Fibroblast of lung (primary cell): ENCODE measurements at regions not wholly inside any gene's neighbourhood (a gene's known extent, or its start where the extent isn't known, plus 50 kb on each side); places are given as distances from the start of the nearest gene placed in this dataset.

ENCODE experiments used
- DNase-seq, 2 donors: peaks; one replicate each; pipeline versions ENCODE4 v3.0.0 to v3.0.0-alpha.2; 2010; ENCODE audit warnings: low read depth in 2 of 2
- H2AFZ ChIP-seq: 2 replicates; pipeline ENCODE4 v1.5.1; 2012; ENCODE audit warnings: low read length, control low read depth, inconsistent platforms
- H3K27ac ChIP-seq: 2 replicates; pipeline ENCODE4 v1.5.1; 2011; ENCODE audit warnings: low read length, control low read depth; ENCODE audit not compliant: insufficient read depth
- H3K27me3 ChIP-seq: 2 replicates; pipeline ENCODE4 v1.5.1; 2011; ENCODE audit warnings: mild to moderate bottlenecking, low read length; ENCODE audit not compliant: control insufficient read depth, insufficient read depth
- H3K36me3 ChIP-seq: 2 replicates; pipeline ENCODE4 v1.5.1; 2011; ENCODE audit warnings: low read length; ENCODE audit not compliant: control insufficient read depth, insufficient read depth
- H3K4me1 ChIP-seq: 2 replicates; pipeline ENCODE4 v1.5.1; 2011; ENCODE audit warnings: low read length; ENCODE audit not compliant: control insufficient read depth, insufficient read depth; ENCODE audit errors: extremely low read depth
- H3K4me2 ChIP-seq: 2 replicates; pipeline ENCODE4 v1.5.1; 2011; ENCODE audit warnings: low read length, control low read depth; ENCODE audit not compliant: insufficient read depth; ENCODE audit errors: extremely low read depth
- H3K4me3 ChIP-seq, 4 experiments: fragments of 200-600 bp in 1 of 4; sonication (generic) in 1 of 4; replicated peaks in 1 of 4; 2 replicates each; pipeline ENCODE4 v1.5.1; 2011 to 2016; ENCODE audit warnings: low read length in 4 of 4, low read depth in 3 of 4, mild to moderate bottlenecking in 3 of 4, control low read depth in 2 of 4, inconsistent platforms in 1 of 4, mixed read lengths in 1 of 4; ENCODE audit not compliant: insufficient read depth in 1 of 4; ENCODE audit errors: control extremely low read depth in 1 of 4
- H3K79me2 ChIP-seq: 2 replicates; pipeline ENCODE4 v1.5.1; 2012; ENCODE audit warnings: mild to moderate bottlenecking, low read length, inconsistent platforms; ENCODE audit not compliant: control insufficient read depth, insufficient read depth
- H3K9ac ChIP-seq: 2 replicates; pipeline ENCODE4 v1.5.1; 2011; ENCODE audit warnings: mild to moderate bottlenecking, low read length, control low read depth; ENCODE audit not compliant: insufficient read depth
- H3K9me3 ChIP-seq: 2 replicates; pipeline ENCODE4 v1.5.1; 2012; ENCODE audit warnings: low read depth, low read length; ENCODE audit not compliant: control insufficient read depth, insufficient read depth
- H4K20me1 ChIP-seq: 2 replicates; pipeline ENCODE4 v1.5.1; 2011; ENCODE audit warnings: low read length; ENCODE audit not compliant: control insufficient read depth, insufficient read depth; ENCODE audit errors: extremely low read depth
- EZH2 ChIP-seq: IDR thresholded peaks from 2 replicates; pipeline ENCODE4 v1.5.1; 2012; ENCODE audit warnings: low read length, control low read depth, mild to moderate bottlenecking; ENCODE audit errors: missing control alignments
- TF ChIP-seq, protein P1 (sequence below), 2 donors: IDR thresholded peaks in 1 of 2; conservative IDR thresholded peaks in 1 of 2; 1 replicate in 1 of 2; 2 replicates in 1 of 2; pipeline ENCODE4 v1.5.1; 2011 to 2012; ENCODE audit warnings: low read length in 2 of 2, control low read depth in 1 of 2, inconsistent platforms in 1 of 2, low read depth in 1 of 2, mild to moderate bottlenecking in 1 of 2

DNA sequence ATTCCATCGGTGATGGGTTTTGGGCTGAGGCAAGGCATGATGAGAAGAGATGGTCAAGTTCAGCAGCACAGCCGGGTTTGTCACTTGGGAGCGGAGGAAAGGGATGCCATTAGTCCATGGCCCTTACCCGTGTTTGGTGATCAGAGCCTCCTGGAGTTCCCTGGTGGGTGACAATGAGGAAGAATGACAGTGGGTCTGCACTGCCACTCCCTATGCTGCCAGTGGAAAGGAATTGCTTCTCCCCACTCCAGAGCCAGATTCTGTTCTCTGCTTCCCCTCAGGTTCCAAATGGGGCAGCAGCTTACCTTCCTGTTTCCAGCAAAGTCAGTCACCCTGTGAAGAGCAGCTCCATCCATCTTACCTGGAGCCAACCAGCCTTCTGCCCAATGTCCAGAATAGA is 393.1 kb downstream of the PTPRU start:
- H3K4me2 ChIP-seq, result no peak overlapping the region
- no peaks in the 10 kb centered on the region for H4K20me1 ChIP-seq
- H3K79me2 ChIP-seq, result no peaks in the 10 kb centered on the region
- DNase-seq, result no peak
- no peak overlapping the region for H3K4me3 ChIP-seq
- H3K27me3 ChIP-seq, result no peaks in the 10 kb centered on the region
- H3K36me3 ChIP-seq, result no peaks in the 10 kb centered on the region
- no peaks in the 10 kb centered on the region for H3K4me1 ChIP-seq
- H3K9ac ChIP-seq, result no peak overlapping the region
- H3K9me3 ChIP-seq, result no peaks in the 10 kb centered on the region
- H3K27ac ChIP-seq, result no peak overlapping the region
- no peak for TF ChIP-seq EZH2
- TF ChIP-seq, protein P1, sequence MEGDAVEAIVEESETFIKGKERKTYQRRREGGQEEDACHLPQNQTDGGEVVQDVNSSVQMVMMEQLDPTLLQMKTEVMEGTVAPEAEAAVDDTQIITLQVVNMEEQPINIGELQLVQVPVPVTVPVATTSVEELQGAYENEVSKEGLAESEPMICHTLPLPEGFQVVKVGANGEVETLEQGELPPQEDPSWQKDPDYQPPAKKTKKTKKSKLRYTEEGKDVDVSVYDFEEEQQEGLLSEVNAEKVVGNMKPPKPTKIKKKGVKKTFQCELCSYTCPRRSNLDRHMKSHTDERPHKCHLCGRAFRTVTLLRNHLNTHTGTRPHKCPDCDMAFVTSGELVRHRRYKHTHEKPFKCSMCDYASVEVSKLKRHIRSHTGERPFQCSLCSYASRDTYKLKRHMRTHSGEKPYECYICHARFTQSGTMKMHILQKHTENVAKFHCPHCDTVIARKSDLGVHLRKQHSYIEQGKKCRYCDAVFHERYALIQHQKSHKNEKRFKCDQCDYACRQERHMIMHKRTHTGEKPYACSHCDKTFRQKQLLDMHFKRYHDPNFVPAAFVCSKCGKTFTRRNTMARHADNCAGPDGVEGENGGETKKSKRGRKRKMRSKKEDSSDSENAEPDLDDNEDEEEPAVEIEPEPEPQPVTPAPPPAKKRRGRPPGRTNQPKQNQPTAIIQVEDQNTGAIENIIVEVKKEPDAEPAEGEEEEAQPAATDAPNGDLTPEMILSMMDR (conservative IDR thresholded peaks at IDR 0.05 in 1 of 2, IDR thresholded peaks at IDR 0.05 in 1 of 2; ENCODE audit: low read depth in 1 of 2, low read length in 2 of 2), result no peak
- H2AFZ ChIP-seq, result no peak overlapping the region

DNA sequence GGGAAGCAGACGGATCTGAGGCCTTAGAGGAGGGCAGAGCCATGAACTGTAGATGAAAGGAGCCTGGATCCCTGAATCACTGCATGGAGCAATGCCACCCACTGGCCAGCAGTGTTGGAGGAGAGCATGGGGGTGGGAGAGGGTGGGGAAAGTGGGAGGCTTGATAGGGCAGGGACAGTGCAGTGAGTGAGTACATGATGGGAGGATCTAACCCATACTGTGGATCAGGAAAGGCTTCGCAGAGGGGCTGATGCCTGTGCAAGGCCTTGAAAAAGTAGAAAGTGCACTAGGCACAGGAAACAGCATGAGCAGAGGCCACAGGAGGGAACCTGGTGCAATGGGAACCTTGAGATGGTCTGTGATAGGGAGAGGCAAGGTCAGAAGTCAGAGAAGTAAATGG is 391.9 kb downstream of the PTPRU start:
- H3K27ac ChIP-seq, result no peak overlapping the region
- no peaks in the 10 kb centered on the region for H3K36me3 ChIP-seq
- no peak for TF ChIP-seq EZH2
- TF ChIP-seq, protein P1 (conservative IDR thresholded peaks at IDR 0.05 in 1 of 2, IDR thresholded peaks at IDR 0.05 in 1 of 2; ENCODE audit: low read depth in 1 of 2, low read length in 2 of 2), result no peak
- no peak overlapping the region for H3K9ac ChIP-seq
- no peak overlapping the region for H3K4me3 ChIP-seq
- H3K4me2 ChIP-seq, result no peak overlapping the region
- no peak overlapping the region for H2AFZ ChIP-seq
- H3K9me3 ChIP-seq, result no peaks in the 10 kb centered on the region
- H4K20me1 ChIP-seq, result no peaks in the 10 kb centered on the region
- no peaks in the 10 kb centered on the region for H3K4me1 ChIP-seq
- no peak for DNase-seq
- H3K27me3 ChIP-seq, result no peaks in the 10 kb centered on the region
- H3K79me2 ChIP-seq, result no peaks in the 10 kb centered on the region

DNA sequence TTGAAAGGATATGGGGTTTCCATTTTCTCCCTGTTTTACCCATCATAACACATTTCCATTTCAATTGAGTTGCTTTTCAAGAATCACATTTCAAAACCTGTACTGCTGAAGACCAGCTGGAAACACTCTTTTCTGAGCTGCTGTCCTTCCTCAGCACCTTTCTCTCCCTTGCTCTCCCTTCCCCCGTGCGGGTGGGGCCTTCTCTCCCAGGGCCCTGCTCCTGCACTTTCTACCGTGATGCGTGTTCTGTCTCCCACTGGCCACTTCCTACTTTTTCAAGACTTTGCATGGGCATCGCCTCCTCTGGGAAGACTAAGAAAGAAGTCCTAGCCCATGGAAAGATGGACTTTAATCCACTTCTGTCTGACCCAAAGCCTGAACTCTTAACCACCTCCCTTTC is 390.4 kb downstream of the PTPRU start:
- Histone ChIP-seq H2AFZ (no peak overlapping the region), H3K9me3 (no peaks in the 10 kb centered on the region), H3K4me2 (no peak overlapping the region), H3K79me2 (no peaks in the 10 kb centered on the region), H3K27ac (no peak overlapping the region), H3K27me3 (no peaks in the 10 kb centered on the region), H3K4me3 (no peak overlapping the region), H4K20me1 (no peaks in the 10 kb centered on the region), H3K9ac (no peak overlapping the region), H3K4me1 (no peaks in the 10 kb centered on the region), H3K36me3 (no peaks in the 10 kb centered on the region)
- DNase-seq, result no peak
- TF ChIP-seq EZH2, result no peak
- TF ChIP-seq, protein P1 (conservative IDR thresholded peaks at IDR 0.05 in 1 of 2, IDR thresholded peaks at IDR 0.05 in 1 of 2; ENCODE audit: low read depth in 1 of 2, low read length in 2 of 2), result no peak
